NCI-H2196 (cell line): ENCODE measurements at regions not wholly inside any gene's neighbourhood (a gene's known extent, or its start where the extent isn't known, plus 50 kb on each side); places are given as distances from the start of the nearest gene placed in this dataset.

Experiments used
- DNase-seq: peaks from one replicate; lab custom pipeline; 2025; ENCODE audit not compliant: unreplicated experiment; lab: John Stamatoyannopoulos, UW

- no peak for DNase-seq
Observed at GRCh38 chr2:196384729-196385128, 213.4 kb upstream of the STK17B start.

- DNase-seq, result no peak
Observed at GRCh38 chr2:196389670-196390069, 218.3 kb upstream of the STK17B start.

- DNase-seq, result no peak
Observed at GRCh38 chr2:196390243-196391148, 219.1 kb upstream of the STK17B start.

GRCh38 chr2:196391149-196391479, 219.7 kb upstream of the STK17B start:
- DNase-seq, result no peak

- no peak for DNase-seq
Observed at GRCh38 chr2:196399096-196399495, 227.7 kb upstream of the STK17B start.

- DNase-seq, result no peak
Observed at GRCh38 chr2:196399722-196400691, 228.6 kb upstream of the STK17B start.

GRCh38 chr2:196403471-196403870, 232.1 kb upstream of the STK17B start:
- DNase-seq, result no peak

- no peak for DNase-seq
Observed at GRCh38 chr2:196404276-196404675, 232.9 kb upstream of the STK17B start.

- no peak for DNase-seq
Observed at GRCh38 chr2:196407675-196408264, 231.7 kb upstream of the CCDC150 start.

GRCh38 chr2:196409376-196409775, 230.1 kb upstream of the CCDC150 start:
- no peak for DNase-seq

- no peak for DNase-seq
Observed at GRCh38 chr2:196410008-196410407, 229.5 kb upstream of the CCDC150 start.

GRCh38 chr2:196413821-196414274, 225.7 kb upstream of the CCDC150 start:
- no peak for DNase-seq

GRCh38 chr2:196415384-196415783, 224.1 kb upstream of the CCDC150 start:
- DNase-seq, result no peak

- DNase-seq, result no peak
Observed at GRCh38 chr2:196420143-196420542, 219.4 kb upstream of the CCDC150 start.

GRCh38 chr2:196421880-196422279, 217.6 kb upstream of the CCDC150 start:
- DNase-seq, result no peak

GRCh38 chr2:196422361-196422760, 217.2 kb upstream of the CCDC150 start:
- DNase-seq, result no peak

GRCh38 chr2:196426122-196426521, 213.4 kb upstream of the CCDC150 start:
- no peak for DNase-seq

- DNase-seq, result no peak
Observed at GRCh38 chr2:196427986-196428634, 211.4 kb upstream of the CCDC150 start.

- DNase-seq, result no peak
Observed at GRCh38 chr2:196431076-196431475, 208.4 kb upstream of the CCDC150 start.

GRCh38 chr2:196431957-196432356, 207.6 kb upstream of the CCDC150 start:
- no peak for DNase-seq

- no peak for DNase-seq
Observed at GRCh38 chr2:196433116-196433515, 206.4 kb upstream of the CCDC150 start.
